Esophagus muscularis mucosa (tissue), 4 donors: ENCODE measurements at regions not wholly inside any gene's neighbourhood (a gene's known extent, or its start where the extent isn't known, plus 50 kb on each side); places are given as distances from the start of the nearest gene placed in this dataset.

Experiments
- CTCF ChIP-seq, 3 experiments: fragments of 200-600 bp in 2 of 3; fragments of 450-650 bp in 1 of 3; sonication (generic) in 2 of 3; IDR thresholded peaks; one replicate each; pipeline ENCODE4 v1.5.1; 2017 to 2019; ENCODE audit warnings: antibody characterized with exemption in 3 of 3, mild to moderate bottlenecking in 2 of 3, moderate library complexity in 1 of 3
- EP300 ChIP-seq: sonication (generic); formaldehyde crosslinking; IDR thresholded peaks from one replicate; pipeline ENCODE4 v1.6.1; 2017; ENCODE audit warnings: antibody characterized with exemption
- POLR2A ChIP-seq: fragments of 450-650 bp; IDR thresholded peaks from one replicate; pipeline ENCODE4 v1.6.1; 2017; ENCODE audit warnings: antibody characterized with exemption, moderate library complexity, mild to moderate bottlenecking, low read depth
- POLR2AphosphoS5 ChIP-seq, 2 donors: sonication (generic); formaldehyde crosslinking; IDR thresholded peaks; one replicate each; pipeline ENCODE4 v1.6.1; 2017; ENCODE audit warnings: antibody characterized with exemption in 2 of 2

GRCh38 chr19:30718014-30718413 lies 345.8 kb downstream of the ZNF536 start:
- no peak for TF ChIP-seq CTCF (IDR thresholded peaks at IDR 0.05)
- no peak for TF ChIP-seq POLR2A
- no peak for TF ChIP-seq EP300
- TF ChIP-seq POLR2AphosphoS5 (IDR thresholded peaks at IDR 0.05), result no peak
